ENCODE measurements at regions not wholly inside any gene's neighbourhood (a gene's known extent, or its start where the extent isn't known, plus 50 kb on each side); places are given as distances from the start of the nearest gene placed in this dataset.

DNA sequence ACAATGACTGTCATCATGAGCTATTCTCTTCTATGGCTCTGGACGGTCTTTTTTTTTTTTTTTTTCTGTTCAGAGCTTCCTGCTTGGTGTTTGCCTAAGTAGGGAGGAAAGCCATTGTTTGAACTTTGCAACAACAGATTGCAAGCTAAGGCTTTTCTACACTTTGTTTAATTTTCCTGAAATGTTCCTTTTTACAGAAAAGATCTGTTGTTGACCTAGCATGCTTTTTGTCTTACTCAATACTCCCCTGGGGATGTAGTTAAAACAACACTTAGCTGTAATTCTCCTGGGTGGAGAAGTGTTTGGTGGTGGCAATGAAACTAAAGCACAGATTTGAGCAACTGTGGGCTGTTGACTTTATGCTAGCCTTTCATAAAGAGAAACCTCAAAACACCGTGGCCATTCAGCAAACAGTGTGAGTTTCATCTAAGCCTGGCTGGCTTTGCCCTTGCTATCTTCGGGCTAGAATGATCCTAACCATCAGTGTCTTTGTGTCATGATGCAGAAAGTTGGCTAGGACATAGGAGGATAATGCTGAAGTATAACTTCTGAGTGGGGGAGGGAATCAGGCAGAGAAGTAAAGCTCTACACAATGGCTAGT, 110.5 kb downstream of the ANXA3 start:
- no peak for TF ChIP-seq POLR2A (IDR thresholded peaks at IDR 0.05)
- no peak for TF ChIP-seq CTCF (IDR thresholded peaks at IDR 0.05 in 4 of 5, conservative IDR thresholded peaks at IDR 0.05 in 1 of 5)
